Stimulated activated CD8-positive, alpha-beta memory T cell treated with anti-CD3 and anti-CD28 coated beads, Interleukin-12 subunit alpha, Interleukin-12 subunit beta, amount 100 ng/mL, for 24 hours (primary cell): ENCODE measurements at regions not wholly inside any gene's neighbourhood (a gene's known extent, or its start where the extent isn't known, plus 50 kb on each side); places are given as distances from the start of the nearest gene placed in this dataset.
"Not testable (repeated sequence)": the region's sequence is repeated elsewhere in the genome, so short reads cannot be mapped to it uniquely, and the experiment has no call there.

ENCODE experiments used
- DNase-seq: peaks from one replicate; pipeline ENCODE4 v3.0.0-alpha.2; 2020; ENCODE audit errors: extremely low read depth

- no peak for DNase-seq
These were observed 137.8 kb downstream of the MID1IP1 start for GRCh38 chrX:38939067-38939466.

- no peak for DNase-seq
These were observed 139.3 kb downstream of the MID1IP1 start for GRCh38 chrX:38940547-38940946.

- no peak for DNase-seq
These were observed 140.4 kb downstream of the MID1IP1 start for GRCh38 chrX:38941675-38942074.

- no peak for DNase-seq
These were observed 141.9 kb downstream of the MID1IP1 start for GRCh38 chrX:38943120-38943519.

- no peak for DNase-seq
These were observed 146.8 kb downstream of the MID1IP1 start for GRCh38 chrX:38948046-38948445.

- no peak for DNase-seq
These were observed 153.3 kb downstream of the MID1IP1 start for GRCh38 chrX:38954520-38954919.

- no peak for DNase-seq
These were observed 158.5 kb downstream of the MID1IP1 start for GRCh38 chrX:38959736-38960135.

GRCh38 chrX:38960137-38960536 lies 158.9 kb downstream of the MID1IP1 start:
- no peak for DNase-seq

GRCh38 chrX:38961936-38962335 lies 160.7 kb downstream of the MID1IP1 start:
- DNase-seq = no peak

- not testable (repeated sequence) for DNase-seq
These were observed 162.0 kb downstream of the MID1IP1 start for GRCh38 chrX:38963244-38963643.

GRCh38 chrX:38965888-38966287 lies 164.6 kb downstream of the MID1IP1 start:
- DNase-seq = no peak

GRCh38 chrX:38968344-38969216 lies 167.3 kb downstream of the MID1IP1 start:
- DNase-seq = no peak

GRCh38 chrX:38970074-38970473 lies 168.8 kb downstream of the MID1IP1 start:
- DNase-seq = no peak

- no peak for DNase-seq
These were observed 169.6 kb downstream of the MID1IP1 start for GRCh38 chrX:38970845-38971244.

GRCh38 chrX:38973322-38973721 lies 172.1 kb downstream of the MID1IP1 start:
- DNase-seq = no peak

- no peak for DNase-seq
These were observed 173.3 kb downstream of the MID1IP1 start for GRCh38 chrX:38974542-38974941.

- no peak for DNase-seq
These were observed 174.2 kb downstream of the MID1IP1 start for GRCh38 chrX:38975368-38975942.

- no peak for DNase-seq
These were observed 181.1 kb downstream of the MID1IP1 start for GRCh38 chrX:38982370-38982769.

GRCh38 chrX:38982843-38983242 lies 181.6 kb downstream of the MID1IP1 start:
- DNase-seq = no peak

GRCh38 chrX:38985375-38985774 lies 184.1 kb downstream of the MID1IP1 start:
- DNase-seq = no peak

GRCh38 chrX:38985945-38986344 lies 184.7 kb downstream of the MID1IP1 start:
- DNase-seq = no peak

- DNase-seq = no peak
These were observed 185.3 kb downstream of the MID1IP1 start for GRCh38 chrX:38986586-38986985.

GRCh38 chrX:38987198-38987651 lies 186.0 kb downstream of the MID1IP1 start:
- DNase-seq = no peak
